ENCODE measurements at regions not wholly inside any gene's neighbourhood (a gene's known extent, or its start where the extent isn't known, plus 50 kb on each side); places are given as distances from the start of the nearest gene placed in this dataset.
"Not testable (repeated sequence)": the region's sequence is repeated elsewhere in the genome, so short reads cannot be mapped to it uniquely, and the experiment has no call there.

DNA sequence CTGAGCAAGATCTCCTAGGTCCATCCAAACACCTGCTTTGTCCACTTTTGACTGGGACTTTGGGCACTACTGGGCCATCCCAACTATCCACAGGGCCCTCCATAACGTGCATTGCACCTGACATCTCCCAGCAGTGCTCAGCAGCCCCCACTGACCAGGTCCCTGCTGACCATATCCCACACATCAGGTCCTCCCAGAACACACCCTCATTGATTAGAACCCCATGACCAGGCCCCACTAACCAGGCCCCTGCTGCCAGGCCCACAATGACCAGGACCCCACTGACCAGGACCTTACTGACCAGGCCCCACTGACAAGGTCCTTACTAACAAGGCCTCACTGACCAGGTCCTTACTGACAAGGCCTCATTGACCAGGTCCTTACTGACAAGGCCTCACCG, 93.9 kb upstream of the CTSV start:
- H3K27me3 ChIP-seq (ENCODE audit: control insufficient read depth in 2 of 2, insufficient read depth in 2 of 2, low read length in 2 of 2), result no peaks in the 10 kb centered on the region
- H3K9ac ChIP-seq (ENCODE audit: insufficient read depth, low read length, poor library complexity, severe bottlenecking), result no peak overlapping the region
- no peaks in the 10 kb centered on the region for H3K36me3 Mint-ChIP-seq
- H3K4me1 ChIP-seq (ENCODE audit: control insufficient read depth in 1 of 2, insufficient read depth in 2 of 2, low read length in 2 of 2), result no peaks in the 10 kb centered on the region
- H4K20me1 ChIP-seq (ENCODE audit: insufficient read depth, low read length), result no peaks in the 10 kb centered on the region
- H3K27me3 Mint-ChIP-seq (ENCODE audit: low read depth in 3 of 3), result peaks cover 0 to 6% (median 2%) of the 10 kb centered on the region in 3 donors
- H3K9me3 ChIP-seq (replicated peaks in 1 of 2; ENCODE audit: control insufficient read depth in 1 of 2, insufficient read depth in 1 of 2, low read length in 2 of 2), result peaks cover 0 to 11% of the 10 kb centered on the region in 2 donors
- intact Hi-C loops (cut with micrococcal nuclease), result no loop called here
- no peak overlapping the region for H3K4me2 ChIP-seq (replicated peaks; ENCODE audit: extremely low read depth, low read length, poor library complexity, severe bottlenecking)
- H3K27ac Mint-ChIP-seq, result peak overlapping the region in 1 of 7 donors; percentile 58
- no peak overlapping the region for H3K27ac ChIP-seq (ENCODE audit: low read depth in 1 of 2, low read length in 2 of 2)
- no peak for DNase-seq
- peaks cover 6 to 16% (median 12%) of the 10 kb centered on the region in 7 donors for H3K9me3 Mint-ChIP-seq
- H3K79me2 ChIP-seq (ENCODE audit: insufficient read depth, low read length), result no peaks in the 10 kb centered on the region
- H3K4me3 ChIP-seq (replicated peaks in 1 of 3; ENCODE audit: low read depth in 2 of 3, low read length in 3 of 3), result no peak overlapping the region
- TF ChIP-seq, protein P1, sequence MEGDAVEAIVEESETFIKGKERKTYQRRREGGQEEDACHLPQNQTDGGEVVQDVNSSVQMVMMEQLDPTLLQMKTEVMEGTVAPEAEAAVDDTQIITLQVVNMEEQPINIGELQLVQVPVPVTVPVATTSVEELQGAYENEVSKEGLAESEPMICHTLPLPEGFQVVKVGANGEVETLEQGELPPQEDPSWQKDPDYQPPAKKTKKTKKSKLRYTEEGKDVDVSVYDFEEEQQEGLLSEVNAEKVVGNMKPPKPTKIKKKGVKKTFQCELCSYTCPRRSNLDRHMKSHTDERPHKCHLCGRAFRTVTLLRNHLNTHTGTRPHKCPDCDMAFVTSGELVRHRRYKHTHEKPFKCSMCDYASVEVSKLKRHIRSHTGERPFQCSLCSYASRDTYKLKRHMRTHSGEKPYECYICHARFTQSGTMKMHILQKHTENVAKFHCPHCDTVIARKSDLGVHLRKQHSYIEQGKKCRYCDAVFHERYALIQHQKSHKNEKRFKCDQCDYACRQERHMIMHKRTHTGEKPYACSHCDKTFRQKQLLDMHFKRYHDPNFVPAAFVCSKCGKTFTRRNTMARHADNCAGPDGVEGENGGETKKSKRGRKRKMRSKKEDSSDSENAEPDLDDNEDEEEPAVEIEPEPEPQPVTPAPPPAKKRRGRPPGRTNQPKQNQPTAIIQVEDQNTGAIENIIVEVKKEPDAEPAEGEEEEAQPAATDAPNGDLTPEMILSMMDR (IDR thresholded peaks at IDR 0.05), result no peak
- H3K36me3 ChIP-seq (replicated peaks in 1 of 2; ENCODE audit: control insufficient read depth in 1 of 2, insufficient read depth in 2 of 2, low read length in 2 of 2), result no peaks in the 10 kb centered on the region
- peaks cover 2% of the 10 kb centered on the region for H3K4me1 Mint-ChIP-seq
- WGBS (ENCODE audit: insufficient coverage), result 81% methylated on average over 2 of the region's 2 CpGs
- H2AFZ ChIP-seq (ENCODE audit: insufficient read depth, low read depth, low read length, poor library complexity, severe bottlenecking), result no peak overlapping the region
- H3K4me3 Mint-ChIP-seq, result no peak overlapping the region

DNA sequence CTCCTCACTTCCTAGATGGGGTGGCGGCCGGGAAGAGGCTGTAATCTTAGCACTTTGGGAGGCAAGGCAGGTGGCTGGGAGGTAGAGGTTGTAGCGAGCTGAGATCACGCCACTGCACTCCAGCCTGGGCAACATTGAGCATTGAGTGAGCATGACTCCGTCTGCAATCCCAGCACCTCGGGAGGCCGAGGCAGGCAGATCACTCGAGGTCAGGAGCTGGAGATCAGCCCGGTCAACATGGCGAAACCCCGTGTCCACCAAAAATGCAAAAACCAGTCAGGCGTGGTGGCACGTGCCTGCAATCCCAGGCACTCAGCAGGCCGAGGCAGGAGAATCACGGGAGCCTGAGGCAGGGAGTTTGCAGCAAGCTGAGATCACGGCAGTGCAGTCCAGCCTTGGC, 91.9 kb upstream of the CTSV start:
- DNase-seq; H4K20me1 ChIP-seq (ENCODE audit: insufficient read depth, low read length); H3K27me3 Mint-ChIP-seq (ENCODE audit: low read depth in 3 of 3); H3K36me3 ChIP-seq (replicated peaks in 1 of 2; ENCODE audit: control insufficient read depth in 1 of 2, insufficient read depth in 2 of 2, low read length in 2 of 2); H2AFZ ChIP-seq (ENCODE audit: insufficient read depth, low read depth, low read length, poor library complexity, severe bottlenecking); H3K9ac ChIP-seq (ENCODE audit: insufficient read depth, low read length, poor library complexity, severe bottlenecking); H3K27me3 ChIP-seq (ENCODE audit: control insufficient read depth in 2 of 2, insufficient read depth in 2 of 2, low read length in 2 of 2); intact Hi-C loops (cut with micrococcal nuclease); H3K36me3 Mint-ChIP-seq; H3K27ac ChIP-seq (ENCODE audit: low read depth in 1 of 2, low read length in 2 of 2); H3K4me3 ChIP-seq (replicated peaks in 1 of 3; ENCODE audit: low read depth in 2 of 3, low read length in 3 of 3); H3K27ac Mint-ChIP-seq; H3K79me2 ChIP-seq (ENCODE audit: insufficient read depth, low read length); H3K4me1 ChIP-seq (ENCODE audit: control insufficient read depth in 1 of 2, insufficient read depth in 2 of 2, low read length in 2 of 2); H3K4me3 Mint-ChIP-seq; H3K4me2 ChIP-seq (replicated peaks; ENCODE audit: extremely low read depth, low read length, poor library complexity, severe bottlenecking); H3K4me1 Mint-ChIP-seq: not testable (repeated sequence)
- peaks cover 6 to 16% (median 12%) of the 10 kb centered on the region in 7 donors for H3K9me3 Mint-ChIP-seq
- 96% methylated on average over 16 of the region's 16 CpGs for WGBS (ENCODE audit: insufficient coverage)
- H3K9me3 ChIP-seq (replicated peaks in 1 of 2; ENCODE audit: control insufficient read depth in 1 of 2, insufficient read depth in 1 of 2, low read length in 2 of 2), result peaks cover 0 to 11% of the 10 kb centered on the region in 2 donors

DNA sequence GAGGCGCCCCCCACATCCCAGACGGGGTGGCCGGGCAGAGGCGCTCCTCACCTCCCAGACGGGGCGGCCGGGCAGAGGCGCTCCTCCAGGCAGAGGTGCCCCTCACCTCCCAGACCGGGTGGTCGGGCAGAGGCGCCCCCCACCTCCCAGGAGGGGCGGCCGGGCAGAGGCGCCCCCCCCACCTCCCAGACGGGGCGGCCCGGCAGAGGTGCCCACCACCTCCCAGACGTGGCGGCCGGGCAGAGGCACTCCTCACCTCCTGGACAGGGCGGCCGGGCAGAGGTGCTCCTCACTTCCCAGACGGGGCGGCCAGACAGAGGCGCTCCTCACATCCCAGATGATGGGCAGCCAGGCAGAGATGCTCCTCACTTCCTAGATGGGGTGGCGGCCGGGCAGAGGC, 91.4 kb upstream of the CTSV start:
- H3K4me1 Mint-ChIP-seq; DNase-seq; H3K4me1 ChIP-seq (ENCODE audit: control insufficient read depth in 1 of 2, insufficient read depth in 2 of 2, low read length in 2 of 2); H3K4me3 ChIP-seq (replicated peaks in 1 of 3; ENCODE audit: low read depth in 2 of 3, low read length in 3 of 3); H3K27ac Mint-ChIP-seq; H4K20me1 ChIP-seq (ENCODE audit: insufficient read depth, low read length); H3K27me3 Mint-ChIP-seq (ENCODE audit: low read depth in 3 of 3); H3K9ac ChIP-seq (ENCODE audit: insufficient read depth, low read length, poor library complexity, severe bottlenecking); H2AFZ ChIP-seq (ENCODE audit: insufficient read depth, low read depth, low read length, poor library complexity, severe bottlenecking); H3K27me3 ChIP-seq (ENCODE audit: control insufficient read depth in 2 of 2, insufficient read depth in 2 of 2, low read length in 2 of 2); H3K36me3 Mint-ChIP-seq; H3K4me3 Mint-ChIP-seq; H3K36me3 ChIP-seq (replicated peaks in 1 of 2; ENCODE audit: control insufficient read depth in 1 of 2, insufficient read depth in 2 of 2, low read length in 2 of 2); H3K27ac ChIP-seq (ENCODE audit: low read depth in 1 of 2, low read length in 2 of 2); intact Hi-C loops (cut with micrococcal nuclease); H3K4me2 ChIP-seq (replicated peaks; ENCODE audit: extremely low read depth, low read length, poor library complexity, severe bottlenecking); H3K79me2 ChIP-seq (ENCODE audit: insufficient read depth, low read length): not testable (repeated sequence)
- 96% methylated on average over 13 of the region's 27 CpGs for WGBS (ENCODE audit: insufficient coverage)
- H3K9me3 ChIP-seq (replicated peaks in 1 of 2; ENCODE audit: control insufficient read depth in 1 of 2, insufficient read depth in 1 of 2, low read length in 2 of 2), result peaks cover 0 to 11% of the 10 kb centered on the region in 2 donors
- H3K9me3 Mint-ChIP-seq, result peaks cover 6 to 16% (median 12%) of the 10 kb centered on the region in 7 donors

Measured in CD14-positive monocyte (primary cell).